ENCODE measurements at regions not wholly inside any gene's neighbourhood (a gene's known extent, or its start where the extent isn't known, plus 50 kb on each side); places are given as distances from the start of the nearest gene placed in this dataset.

DNA sequence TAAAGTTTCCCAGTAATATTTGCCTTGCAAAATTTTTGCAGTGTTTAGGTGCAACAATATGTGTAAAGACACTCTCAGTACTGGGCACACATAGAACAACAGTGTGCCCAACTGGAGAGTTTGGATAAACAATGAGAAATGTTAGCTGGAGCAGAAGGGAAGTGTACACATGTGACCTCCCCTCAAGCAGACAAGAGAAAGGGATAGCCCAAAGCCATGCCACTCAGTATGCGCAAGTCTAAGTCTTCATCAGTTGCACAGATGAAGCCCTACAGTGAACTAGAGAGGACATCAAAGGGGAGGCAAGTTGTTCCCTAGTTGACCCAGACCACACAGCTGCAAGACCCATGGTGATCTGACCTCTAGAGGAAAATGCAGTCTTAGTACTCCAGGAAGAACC lies 97.9 kb upstream of the CDH11 start:
- TF ChIP-seq, protein P1, sequence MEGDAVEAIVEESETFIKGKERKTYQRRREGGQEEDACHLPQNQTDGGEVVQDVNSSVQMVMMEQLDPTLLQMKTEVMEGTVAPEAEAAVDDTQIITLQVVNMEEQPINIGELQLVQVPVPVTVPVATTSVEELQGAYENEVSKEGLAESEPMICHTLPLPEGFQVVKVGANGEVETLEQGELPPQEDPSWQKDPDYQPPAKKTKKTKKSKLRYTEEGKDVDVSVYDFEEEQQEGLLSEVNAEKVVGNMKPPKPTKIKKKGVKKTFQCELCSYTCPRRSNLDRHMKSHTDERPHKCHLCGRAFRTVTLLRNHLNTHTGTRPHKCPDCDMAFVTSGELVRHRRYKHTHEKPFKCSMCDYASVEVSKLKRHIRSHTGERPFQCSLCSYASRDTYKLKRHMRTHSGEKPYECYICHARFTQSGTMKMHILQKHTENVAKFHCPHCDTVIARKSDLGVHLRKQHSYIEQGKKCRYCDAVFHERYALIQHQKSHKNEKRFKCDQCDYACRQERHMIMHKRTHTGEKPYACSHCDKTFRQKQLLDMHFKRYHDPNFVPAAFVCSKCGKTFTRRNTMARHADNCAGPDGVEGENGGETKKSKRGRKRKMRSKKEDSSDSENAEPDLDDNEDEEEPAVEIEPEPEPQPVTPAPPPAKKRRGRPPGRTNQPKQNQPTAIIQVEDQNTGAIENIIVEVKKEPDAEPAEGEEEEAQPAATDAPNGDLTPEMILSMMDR (IDR thresholded peaks at IDR 0.05), result no peak
- TF ChIP-seq EP300 (IDR thresholded peaks at IDR 0.05), result no peak
- no peak for TF ChIP-seq POLR2AphosphoS5 (IDR thresholded peaks at IDR 0.05)

Data from suprapubic skin (tissue), 4 donors.